Activated T-cell treated with anti-CD3 and anti-CD28 coated beads, Interleukin-2, amount 50 U/mL, for 24 hours (primary cell): ENCODE measurements at regions not wholly inside any gene's neighbourhood (a gene's known extent, or its start where the extent isn't known, plus 50 kb on each side); places are given as distances from the start of the nearest gene placed in this dataset.

Experiments
- DNase-seq: peaks from one replicate; pipeline ENCODE4 v3.0.0-alpha.2; 2020
- H3K27ac Mint-ChIP-seq: 2 replicates; pipeline ENCODE4 v1.8.0; 2020; ENCODE audit warnings: mild to moderate bottlenecking, mixed read lengths
- H3K27me3 Mint-ChIP-seq: 2 replicates; pipeline ENCODE4 v1.8.0; 2020; ENCODE audit warnings: mixed read lengths
- H3K36me3 Mint-ChIP-seq: 2 replicates; pipeline ENCODE4 v1.8.0; 2020; ENCODE audit warnings: low read depth, mixed read lengths
- H3K4me1 Mint-ChIP-seq: 2 replicates; pipeline ENCODE4 v1.8.0; 2020; ENCODE audit warnings: low read depth, mixed read lengths
- H3K4me3 Mint-ChIP-seq: 2 replicates; pipeline ENCODE4 v1.8.0; 2020; ENCODE audit warnings: mild to moderate bottlenecking, moderate library complexity, mixed read lengths
- H3K9me3 Mint-ChIP-seq: 2 replicates; pipeline ENCODE4 v1.8.0; 2020; ENCODE audit warnings: mixed read lengths

- no peaks in the 10 kb centered on the region for H3K27me3 Mint-ChIP-seq
- H3K4me1 Mint-ChIP-seq, result no peaks in the 10 kb centered on the region
- H3K36me3 Mint-ChIP-seq, result no peaks in the 10 kb centered on the region
- no peak overlapping the region for H3K27ac Mint-ChIP-seq
- no peak overlapping the region for H3K4me3 Mint-ChIP-seq
- no peak for DNase-seq
- peaks cover 9% of the 10 kb centered on the region for H3K9me3 Mint-ChIP-seq
Observed at GRCh38 chr4:129897111-129897510, 801.2 kb downstream of the C4orf33 start.

- Mint-ChIP-seq H3K27me3 (no peaks in the 10 kb centered on the region), H3K4me1 (no peaks in the 10 kb centered on the region), H3K27ac (no peak overlapping the region), H3K4me3 (no peak overlapping the region), H3K36me3 (no peaks in the 10 kb centered on the region), H3K9me3 (peaks cover 12% of the 10 kb centered on the region)
- no peak for DNase-seq
Observed at GRCh38 chr4:129899849-129900248, 803.9 kb downstream of the C4orf33 start.

GRCh38 chr4:129900430-129900953, 804.5 kb downstream of the C4orf33 start:
- no peaks in the 10 kb centered on the region for H3K36me3 Mint-ChIP-seq
- H3K4me3 Mint-ChIP-seq, result no peak overlapping the region
- H3K27ac Mint-ChIP-seq, result no peak overlapping the region
- no peaks in the 10 kb centered on the region for H3K27me3 Mint-ChIP-seq
- peaks cover 12% of the 10 kb centered on the region for H3K9me3 Mint-ChIP-seq
- no peak for DNase-seq
- H3K4me1 Mint-ChIP-seq, result no peaks in the 10 kb centered on the region

- Mint-ChIP-seq H3K27ac (no peak overlapping the region), H3K9me3 (peaks cover 11% of the 10 kb centered on the region), H3K36me3 (no peaks in the 10 kb centered on the region), H3K4me1 (no peaks in the 10 kb centered on the region), H3K4me3 (no peak overlapping the region), H3K27me3 (no peaks in the 10 kb centered on the region)
- DNase-seq, result no peak
Observed at GRCh38 chr4:129901205-129901604, 805.3 kb downstream of the C4orf33 start.

DNA sequence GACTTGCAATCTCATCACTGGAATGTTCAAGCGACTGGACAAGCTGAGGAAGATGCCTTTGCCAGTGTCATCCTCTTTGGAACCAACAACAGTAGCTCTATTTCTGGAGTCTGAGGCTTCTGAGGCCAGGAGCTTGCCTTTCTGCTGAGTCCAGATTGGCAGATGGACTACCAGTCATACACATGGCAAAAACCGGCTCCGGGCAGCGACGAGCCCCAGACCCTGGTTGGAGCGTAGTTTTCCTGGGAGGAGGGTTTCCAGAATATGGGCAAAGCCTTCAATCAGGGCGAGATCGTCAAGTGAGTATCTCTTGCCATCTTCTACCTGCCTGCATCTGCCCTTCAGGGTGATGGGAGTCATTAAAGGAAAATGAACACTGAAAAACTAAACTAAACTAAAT, 807.9 kb downstream of the C4orf33 start:
- no peak overlapping the region for H3K4me3 Mint-ChIP-seq
- peaks cover 9% of the 10 kb centered on the region for H3K9me3 Mint-ChIP-seq
- DNase-seq, result no peak
- no peaks in the 10 kb centered on the region for H3K4me1 Mint-ChIP-seq
- no peaks in the 10 kb centered on the region for H3K36me3 Mint-ChIP-seq
- no peak overlapping the region for H3K27ac Mint-ChIP-seq
- H3K27me3 Mint-ChIP-seq, result no peaks in the 10 kb centered on the region

GRCh38 chr4:129905256-129905655, 809.3 kb downstream of the C4orf33 start:
- H3K4me3 Mint-ChIP-seq, result no peak overlapping the region

DNA sequence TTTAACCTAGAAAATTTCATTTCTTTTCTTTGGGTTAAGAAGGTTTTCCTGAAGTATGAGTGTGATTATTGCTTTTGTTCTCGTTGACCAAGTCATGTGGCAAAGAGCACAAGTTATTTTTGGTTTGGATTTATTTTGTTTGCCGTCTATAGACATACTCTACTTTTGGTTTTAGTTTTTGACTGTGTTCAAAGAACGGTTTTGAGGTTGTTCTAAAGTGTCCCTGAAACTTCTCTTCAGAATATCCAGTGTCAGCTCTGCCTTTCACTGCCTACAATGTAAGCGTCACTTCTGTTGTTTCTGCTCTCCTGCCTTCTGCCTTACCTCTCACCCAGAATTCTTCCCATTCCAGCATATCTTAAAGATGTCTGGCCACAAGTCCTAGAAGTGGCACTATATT, 812.2 kb downstream of the C4orf33 start:
- no peaks in the 10 kb centered on the region for H3K4me1 Mint-ChIP-seq

More at GRCh38 chr4:129905256-129905655, 809.3 kb downstream of the C4orf33 start:
- Mint-ChIP-seq H3K27me3 (no peaks in the 10 kb centered on the region), H3K27ac (no peak overlapping the region), H3K9me3 (peaks cover 14% of the 10 kb centered on the region), H3K36me3 (no peaks in the 10 kb centered on the region), H3K4me1 (no peaks in the 10 kb centered on the region)
- DNase-seq, result no peak

DNA sequence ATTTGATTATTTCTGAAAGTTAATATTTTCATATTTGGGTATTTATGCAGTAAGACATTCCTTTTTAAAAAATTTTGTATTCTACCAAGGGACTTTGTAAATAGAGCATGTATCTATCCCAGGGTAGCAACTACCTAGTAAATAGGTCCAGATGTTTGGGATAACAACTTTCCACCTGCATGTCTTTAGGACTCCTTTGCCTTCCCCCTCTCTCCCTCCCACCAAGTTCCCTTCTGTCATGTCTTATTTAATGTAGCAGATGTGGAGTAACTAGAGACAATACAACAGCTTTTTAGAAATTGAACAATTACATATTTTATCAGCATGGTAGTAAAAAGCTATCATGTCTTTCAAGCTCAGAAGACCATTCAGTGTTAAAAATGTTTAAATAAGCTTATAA, 821.0 kb downstream of the C4orf33 start:
- Mint-ChIP-seq H3K9me3 (no peaks in the 10 kb centered on the region), H3K36me3 (no peaks in the 10 kb centered on the region), H3K27ac (no peak overlapping the region), H3K27me3 (no peaks in the 10 kb centered on the region), H3K4me3 (no peak overlapping the region), H3K4me1 (no peaks in the 10 kb centered on the region)
- DNase-seq, result no peak

More for the DNA sequence above, 812.2 kb downstream of the C4orf33 start:
- Mint-ChIP-seq H3K9me3 (peaks cover 5% of the 10 kb centered on the region), H3K27ac (no peak overlapping the region), H3K4me3 (no peak overlapping the region), H3K27me3 (no peaks in the 10 kb centered on the region), H3K36me3 (no peaks in the 10 kb centered on the region)
- no peak for DNase-seq

GRCh38 chr4:129917651-129918050, 821.7 kb downstream of the C4orf33 start:
- no peak overlapping the region for H3K27ac Mint-ChIP-seq
- H3K27me3 Mint-ChIP-seq, result no peaks in the 10 kb centered on the region
- no peak overlapping the region for H3K4me3 Mint-ChIP-seq
- no peaks in the 10 kb centered on the region for H3K36me3 Mint-ChIP-seq
- no peaks in the 10 kb centered on the region for H3K9me3 Mint-ChIP-seq
- DNase-seq, result no peak
- H3K4me1 Mint-ChIP-seq, result no peaks in the 10 kb centered on the region

- no peaks in the 10 kb centered on the region for H3K36me3 Mint-ChIP-seq
- no peaks in the 10 kb centered on the region for H3K27me3 Mint-ChIP-seq
- H3K4me3 Mint-ChIP-seq, result no peak overlapping the region
- H3K9me3 Mint-ChIP-seq, result no peaks in the 10 kb centered on the region
- H3K4me1 Mint-ChIP-seq, result no peaks in the 10 kb centered on the region
- no peak overlapping the region for H3K27ac Mint-ChIP-seq
- no peak for DNase-seq
Observed at GRCh38 chr4:129926936-129927335, 831.0 kb downstream of the C4orf33 start.

- H3K27ac Mint-ChIP-seq, result no peak overlapping the region
- no peak overlapping the region for H3K4me3 Mint-ChIP-seq
- no peaks in the 10 kb centered on the region for H3K36me3 Mint-ChIP-seq
- no peak for DNase-seq
- no peaks in the 10 kb centered on the region for H3K9me3 Mint-ChIP-seq
- no peaks in the 10 kb centered on the region for H3K4me1 Mint-ChIP-seq
- no peaks in the 10 kb centered on the region for H3K27me3 Mint-ChIP-seq
Observed at GRCh38 chr4:129929052-129929451, 833.1 kb downstream of the C4orf33 start.

- Mint-ChIP-seq H3K4me1 (no peaks in the 10 kb centered on the region), H3K36me3 (no peaks in the 10 kb centered on the region), H3K27ac (no peak overlapping the region), H3K27me3 (no peaks in the 10 kb centered on the region), H3K4me3 (no peak overlapping the region), H3K9me3 (no peaks in the 10 kb centered on the region)
- no peak for DNase-seq
Observed at GRCh38 chr4:129929984-129930383, 834.0 kb downstream of the C4orf33 start.

- Mint-ChIP-seq H3K9me3 (no peaks in the 10 kb centered on the region), H3K4me3 (no peak overlapping the region)
Observed at GRCh38 chr4:129950217-129950616, 854.3 kb downstream of the C4orf33 start.

GRCh38 chr4:129966175-129966574, 870.2 kb downstream of the C4orf33 start:
- H3K36me3 Mint-ChIP-seq, result no peaks in the 10 kb centered on the region
- H3K4me3 Mint-ChIP-seq, result no peak overlapping the region
- no peaks in the 10 kb centered on the region for H3K4me1 Mint-ChIP-seq
- no peak for DNase-seq
- peaks cover 5% of the 10 kb centered on the region for H3K9me3 Mint-ChIP-seq
- H3K27me3 Mint-ChIP-seq, result no peaks in the 10 kb centered on the region
- H3K27ac Mint-ChIP-seq, result no peak overlapping the region

More at GRCh38 chr4:129950217-129950616, 854.3 kb downstream of the C4orf33 start:
- Mint-ChIP-seq H3K27ac (no peak overlapping the region), H3K4me1 (no peaks in the 10 kb centered on the region), H3K27me3 (no peaks in the 10 kb centered on the region), H3K36me3 (no peaks in the 10 kb centered on the region)
- no peak for DNase-seq

- Mint-ChIP-seq H3K27me3 (no peaks in the 10 kb centered on the region), H3K4me3 (no peak overlapping the region), H3K36me3 (no peaks in the 10 kb centered on the region), H3K27ac (no peak overlapping the region), H3K9me3 (peaks cover 5% of the 10 kb centered on the region), H3K4me1 (no peaks in the 10 kb centered on the region)
- no peak for DNase-seq
Observed at GRCh38 chr4:129968366-129968765, 872.4 kb downstream of the C4orf33 start.

DNA sequence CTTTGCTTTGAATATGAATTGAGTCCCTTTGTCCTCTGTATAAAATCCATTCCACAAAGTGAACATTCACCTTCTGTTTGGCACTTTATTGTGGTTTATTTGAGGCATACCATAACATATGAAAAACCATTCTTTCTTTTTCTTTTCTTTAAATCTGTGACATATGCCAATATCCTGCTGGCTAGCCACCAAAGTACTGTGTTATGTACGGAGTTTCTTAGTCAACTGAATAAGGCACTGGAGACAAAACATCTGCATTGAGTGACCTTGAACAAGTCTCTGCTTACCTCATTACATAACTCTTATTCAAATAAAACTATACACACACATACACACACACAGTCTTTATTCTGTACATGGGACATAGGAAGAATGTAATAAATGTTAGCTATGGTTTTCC, 872.8 kb downstream of the C4orf33 start:
- H3K9me3 Mint-ChIP-seq, result peaks cover 5% of the 10 kb centered on the region
- no peak overlapping the region for H3K27ac Mint-ChIP-seq
- H3K36me3 Mint-ChIP-seq, result no peaks in the 10 kb centered on the region
- DNase-seq, result no peak
- no peaks in the 10 kb centered on the region for H3K27me3 Mint-ChIP-seq
- no peaks in the 10 kb centered on the region for H3K4me1 Mint-ChIP-seq
- H3K4me3 Mint-ChIP-seq, result no peak overlapping the region
